ENCODE measurements at regions not wholly inside any gene's neighbourhood (a gene's known extent, or its start where the extent isn't known, plus 50 kb on each side); places are given as distances from the start of the nearest gene placed in this dataset.

GRCh38 chr22:49368976-49369725, 458.5 kb downstream of the BRD1 start:
- Histone ChIP-seq H3K4me1 (replicated peaks in 1 of 2) (no peaks in the 10 kb centered on the region), H3K27ac (peak overlapping the region in 1 of 5 donors; percentile 40), H3K4me3 (no peak overlapping the region), H3K36me3 (replicated peaks in 1 of 2) (no peaks in the 10 kb centered on the region), H3K9me3 (replicated peaks in 1 of 3) (no peaks in the 10 kb centered on the region), H3K27me3 (peaks cover 7% of the 10 kb centered on the region)
- 49 to 56% (median 52%) methylated on average over 30 to 41 of the region's 41 CpGs for WGBS, 4 donors
- peak in 4 of 7 donors; percentile 9 to 50 (median 30) for DNase-seq
- TF ChIP-seq CTCF (IDR thresholded peaks at IDR 0.05) (no peak), POLR2A (IDR thresholded peaks at IDR 0.05) (no peak)
- intact Hi-C loops (cut with DNase I) = no loop called here

- Histone ChIP-seq H3K36me3 (replicated peaks in 1 of 2) (no peaks in the 10 kb centered on the region), H3K27me3 (peaks cover 7% of the 10 kb centered on the region), H3K4me3 (no peak overlapping the region), H3K27ac (peak overlapping the region in 1 of 5 donors; percentile 40), H3K4me1 (replicated peaks in 1 of 2) (no peaks in the 10 kb centered on the region), H3K9me3 (replicated peaks in 1 of 3) (no peaks in the 10 kb centered on the region)
- intact Hi-C loops (cut with DNase I) = no loop called here
- 78 to 86% (median 82%) methylated on average over 15 to 19 of the region's 19 CpGs for WGBS, 4 donors
- TF ChIP-seq CTCF (IDR thresholded peaks at IDR 0.05) (no peak), POLR2A (IDR thresholded peaks at IDR 0.05) (no peak)
- DNase-seq = peak in 2 of 7 donors; percentile 6 to 11
Observed at GRCh38 chr22:49368221-49368975, 459.3 kb downstream of the BRD1 start.

GRCh38 chr22:49367041-49367697, 460.5 kb downstream of the BRD1 start:
- Histone ChIP-seq H3K4me3 (no peak overlapping the region), H3K27me3 (peaks cover 7% of the 10 kb centered on the region), H3K36me3 (replicated peaks in 1 of 2) (no peaks in the 10 kb centered on the region), H3K27ac (no peak overlapping the region), H3K9me3 (replicated peaks in 1 of 3) (no peaks in the 10 kb centered on the region), H3K4me1 (replicated peaks in 1 of 2) (no peaks in the 10 kb centered on the region)
- no peak for TF ChIP-seq POLR2A (IDR thresholded peaks at IDR 0.05)
- TF ChIP-seq CTCF (IDR thresholded peaks at IDR 0.05) = no peak
- intact Hi-C loops (cut with DNase I) = no loop called here
- 56 to 75% (median 67%) methylated on average over 8 to 10 of the region's 10 CpGs for WGBS, 4 donors
- peak in 1 of 7 donors; percentile 18 for DNase-seq

- TF ChIP-seq POLR2A (IDR thresholded peaks at IDR 0.05) (no peak), CTCF (IDR thresholded peaks at IDR 0.05) (no peak)
- Histone ChIP-seq H3K27me3 (peaks cover 7% of the 10 kb centered on the region), H3K9me3 (replicated peaks in 1 of 3) (no peaks in the 10 kb centered on the region), H3K4me3 (no peak overlapping the region), H3K36me3 (replicated peaks in 1 of 2) (no peaks in the 10 kb centered on the region), H3K4me1 (replicated peaks in 1 of 2) (no peaks in the 10 kb centered on the region), H3K27ac (no peak overlapping the region)
- peak in 1 of 7 donors; percentile 15 for DNase-seq
- WGBS, 4 donors = 64 to 78% (median 71%) methylated on average over 11 of the region's 11 CpGs
- intact Hi-C loops (cut with DNase I) = no loop called here
Observed at GRCh38 chr22:49366437-49366836, 461.2 kb downstream of the BRD1 start.

Measured in adrenal gland (tissue), 9 donors.